ENCODE measurements at regions not wholly inside any gene's neighbourhood (a gene's known extent, or its start where the extent isn't known, plus 50 kb on each side); places are given as distances from the start of the nearest gene placed in this dataset.

DNA sequence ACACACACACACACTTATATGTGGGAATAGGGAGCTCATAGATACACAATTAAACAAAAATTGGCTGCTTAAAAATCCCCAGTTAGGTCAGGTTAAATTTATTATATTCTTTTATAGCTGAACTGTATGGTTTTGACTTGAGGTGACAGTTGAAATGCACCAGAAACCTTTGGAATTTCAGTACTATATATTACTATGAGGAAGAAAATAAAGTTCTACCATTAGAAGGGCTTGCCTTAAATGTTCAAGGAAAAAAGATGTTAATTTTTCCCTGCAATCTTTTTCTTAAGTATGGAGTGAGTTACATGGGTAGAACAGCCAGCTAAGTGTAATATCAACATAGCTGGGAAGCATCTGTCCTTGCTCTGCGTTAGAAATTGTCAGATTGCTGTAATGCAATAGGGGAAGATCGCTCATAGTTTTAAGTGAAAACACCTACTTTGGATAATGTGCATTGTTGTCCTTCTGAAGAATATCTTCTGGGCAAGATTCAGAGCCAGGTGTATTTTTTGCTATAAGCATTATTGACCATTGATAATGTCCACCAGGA is 415.8 kb upstream of the MKI67 start:
- TF ChIP-seq EZH2phosphoT487 (IDR thresholded peaks at IDR 0.05; ENCODE audit: low read depth, severe bottlenecking, unreplicated experiment), result no peak
- TF ChIP-seq, protein P1, sequence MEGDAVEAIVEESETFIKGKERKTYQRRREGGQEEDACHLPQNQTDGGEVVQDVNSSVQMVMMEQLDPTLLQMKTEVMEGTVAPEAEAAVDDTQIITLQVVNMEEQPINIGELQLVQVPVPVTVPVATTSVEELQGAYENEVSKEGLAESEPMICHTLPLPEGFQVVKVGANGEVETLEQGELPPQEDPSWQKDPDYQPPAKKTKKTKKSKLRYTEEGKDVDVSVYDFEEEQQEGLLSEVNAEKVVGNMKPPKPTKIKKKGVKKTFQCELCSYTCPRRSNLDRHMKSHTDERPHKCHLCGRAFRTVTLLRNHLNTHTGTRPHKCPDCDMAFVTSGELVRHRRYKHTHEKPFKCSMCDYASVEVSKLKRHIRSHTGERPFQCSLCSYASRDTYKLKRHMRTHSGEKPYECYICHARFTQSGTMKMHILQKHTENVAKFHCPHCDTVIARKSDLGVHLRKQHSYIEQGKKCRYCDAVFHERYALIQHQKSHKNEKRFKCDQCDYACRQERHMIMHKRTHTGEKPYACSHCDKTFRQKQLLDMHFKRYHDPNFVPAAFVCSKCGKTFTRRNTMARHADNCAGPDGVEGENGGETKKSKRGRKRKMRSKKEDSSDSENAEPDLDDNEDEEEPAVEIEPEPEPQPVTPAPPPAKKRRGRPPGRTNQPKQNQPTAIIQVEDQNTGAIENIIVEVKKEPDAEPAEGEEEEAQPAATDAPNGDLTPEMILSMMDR (IDR thresholded peaks at IDR 0.05; ENCODE audit: poor library complexity), result no peak
